K562 (cell line): ENCODE measurements at regions not wholly inside any gene's neighbourhood (a gene's known extent, or its start where the extent isn't known, plus 50 kb on each side); places are given as distances from the start of the nearest gene placed in this dataset.
A peak's percentile ranks its signal among the peaks of the same experiment; 100 is the strongest.

Experiments used
- ARNT ChIP-seq, 2 experiments: fragments of 450-650 bp; IDR thresholded peaks; 2 replicates each; pipeline ENCODE4 v1.6.1; 2016; ENCODE audit warnings: mild to moderate bottlenecking in 1 of 2
- BCLAF1 ChIP-seq, 2 experiments: fragments of 450-650 bp in 1 of 2; IDR thresholded peaks; 2 replicates each; pipeline ENCODE4 v1.6.1; 2011 to 2017; ENCODE audit warnings: low read depth in 2 of 2, antibody characterized with exemption in 1 of 2, borderline replicate concordance in 1 of 2, low read length in 1 of 2, mild to moderate bottlenecking in 1 of 2, mixed read lengths in 1 of 2; ENCODE audit not compliant: control insufficient read depth in 1 of 2
- BHLHE40 ChIP-seq: IDR thresholded peaks from 2 replicates; pipeline ENCODE4 v1.6.1; 2011; ENCODE audit warnings: low read length, improper control_type of control experiment
- BRD9 ChIP-seq: fragments of 450-650 bp; IDR thresholded peaks from 2 replicates; pipeline ENCODE4 v1.6.1; 2018; ENCODE audit warnings: low read depth; ENCODE audit not compliant: partially characterized antibody
- CC2D1A ChIP-seq: fragments of 450-650 bp; IDR thresholded peaks from 2 replicates; pipeline ENCODE4 v1.6.1; 2017; ENCODE audit warnings: mild to moderate bottlenecking
- CTBP1 ChIP-seq: fragments of 450-650 bp; IDR thresholded peaks from 2 replicates; pipeline ENCODE4 v1.6.1; 2016; ENCODE audit warnings: borderline replicate concordance
- E2F4 ChIP-seq: sonication (generic); formaldehyde crosslinking; IDR thresholded peaks from 2 replicates; pipeline ENCODE4 v1.8.0; 2022; ENCODE audit warnings: mild to moderate bottlenecking, low read depth, missing genetic modification reagents
- FOXP1 ChIP-seq: sonication (generic); formaldehyde crosslinking; IDR thresholded peaks from 2 replicates; pipeline ENCODE4 v1.8.0; 2022; ENCODE audit warnings: mild to moderate bottlenecking, missing genetic modification reagents
- HDAC2 ChIP-seq: fragments of 450-650 bp; IDR thresholded peaks from 2 replicates; pipeline ENCODE4 v1.6.1; 2016; ENCODE audit warnings: mild to moderate bottlenecking
- JUNB ChIP-seq: fragments of 450-650 bp; formaldehyde crosslinking; conservative IDR thresholded peaks from 2 replicates; pipeline ENCODE4 v1.4.0; 2020; ENCODE audit warnings: mild to moderate bottlenecking
- MBD2 ChIP-seq: sonication (generic); IDR thresholded peaks from 2 replicates; pipeline ENCODE4 v1.6.1; 2016; ENCODE audit warnings: low read depth, borderline replicate concordance
- NCOR1 ChIP-seq: fragments of 450-650 bp; IDR thresholded peaks from 2 replicates; pipeline ENCODE4 v1.6.1; 2016; ENCODE audit warnings: mild to moderate bottlenecking, moderate library complexity
- NONO ChIP-seq, 2 experiments: fragments of 200-400 bp in 1 of 2; fragments of 450-650 bp in 1 of 2; formaldehyde crosslinking in 1 of 2; IDR thresholded peaks; 2 replicates each; pipeline ENCODE4 v1.6.1; 2017; ENCODE audit warnings: low read depth in 2 of 2, mild to moderate bottlenecking in 2 of 2, moderate library complexity in 2 of 2, low read length in 1 of 2
- PYGO2 ChIP-seq: fragments of 450-650 bp; IDR thresholded peaks from 2 replicates; pipeline ENCODE4 v1.6.1; 2016; ENCODE audit warnings: mild to moderate bottlenecking, missing genetic modification characterization, moderate library complexity, missing compliant biosample characterization
- RUNX1 ChIP-seq: sonication (generic); IDR thresholded peaks from 2 replicates; pipeline ENCODE4 v1.6.1; 2016; ENCODE audit warnings: antibody characterized with exemption, low read depth
- SMAD4 ChIP-seq: fragments of 250-450 bp; sonication (Bioruptor Pico); conservative IDR thresholded peaks from 2 replicates; pipeline ENCODE4 v1.8.0; 2021; ENCODE audit warnings: inconsistent platforms, mild to moderate bottlenecking, moderate library complexity
- TAL1 ChIP-seq: fragments of 450-650 bp; IDR thresholded peaks from 2 replicates; pipeline ENCODE4 v1.6.1; 2016; ENCODE audit warnings: mild to moderate bottlenecking
- ZNF224 ChIP-seq: sonication (generic); formaldehyde crosslinking; IDR thresholded peaks from 2 replicates; pipeline ENCODE4 v1.8.0; 2022; ENCODE audit warnings: mild to moderate bottlenecking, missing genetic modification reagents
- ZNF384 ChIP-seq: IDR thresholded peaks from 2 replicates; pipeline ENCODE4 v1.6.1; 2012; ENCODE audit warnings: low read depth, low read length, improper control_type of control experiment
- ZNF766 ChIP-seq: fragments of 200-800 bp; sonication (Bioruptor generic); conservative IDR thresholded peaks from 2 replicates; pipeline ENCODE4 v1.6.1; 2016; ENCODE audit warnings: missing genetic modification characterization, missing compliant biosample characterization
- TF ChIP-seq, protein P1 (sequence below): fragments of 200-800 bp; sonication (Bioruptor generic); IDR thresholded peaks from 2 replicates; pipeline ENCODE4 v1.6.1; 2017; ENCODE audit warnings: missing genetic modification characterization, missing compliant biosample characterization
- TF ChIP-seq, protein P2 (sequence below): sonication (generic); formaldehyde crosslinking; IDR thresholded peaks from 2 replicates; pipeline ENCODE4 v1.8.0; 2022; ENCODE audit warnings: missing genetic modification reagents, mild to moderate bottlenecking, moderate library complexity, borderline replicate concordance

DNA sequence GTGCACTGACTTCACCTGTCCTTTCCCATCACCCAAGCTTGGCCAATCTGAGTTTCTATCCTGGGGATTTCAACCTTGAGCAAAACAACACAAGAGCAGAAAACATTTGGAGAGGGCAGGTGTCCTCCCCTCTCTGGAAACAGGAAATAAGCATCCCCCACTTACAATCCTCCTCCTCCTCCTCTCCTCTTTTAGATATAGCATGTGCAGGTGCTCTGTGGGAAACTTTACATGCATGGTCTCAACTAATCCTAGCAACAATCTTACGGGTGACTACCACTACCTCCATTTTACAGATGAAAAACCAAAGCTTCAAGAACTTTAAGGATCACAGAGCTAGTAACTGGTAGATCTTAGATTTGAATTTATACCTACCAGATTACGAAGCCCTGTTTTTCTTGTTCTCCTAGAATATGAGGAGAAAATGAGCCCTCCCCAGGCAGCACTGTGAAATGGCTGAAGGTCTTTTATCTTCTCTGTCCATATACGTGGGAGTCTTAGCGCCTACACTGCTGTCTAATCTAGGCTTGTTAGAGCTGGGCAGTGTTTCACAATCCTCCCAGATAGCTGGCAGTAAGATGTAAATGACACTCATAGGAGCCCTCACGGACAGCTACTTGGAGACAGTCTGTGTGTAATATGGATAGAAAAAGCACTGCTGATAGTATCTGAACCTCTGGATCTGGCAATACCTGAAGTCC lies 301.2 kb upstream of the PROK2 start (continued):
- TF ChIP-seq, protein P1, sequence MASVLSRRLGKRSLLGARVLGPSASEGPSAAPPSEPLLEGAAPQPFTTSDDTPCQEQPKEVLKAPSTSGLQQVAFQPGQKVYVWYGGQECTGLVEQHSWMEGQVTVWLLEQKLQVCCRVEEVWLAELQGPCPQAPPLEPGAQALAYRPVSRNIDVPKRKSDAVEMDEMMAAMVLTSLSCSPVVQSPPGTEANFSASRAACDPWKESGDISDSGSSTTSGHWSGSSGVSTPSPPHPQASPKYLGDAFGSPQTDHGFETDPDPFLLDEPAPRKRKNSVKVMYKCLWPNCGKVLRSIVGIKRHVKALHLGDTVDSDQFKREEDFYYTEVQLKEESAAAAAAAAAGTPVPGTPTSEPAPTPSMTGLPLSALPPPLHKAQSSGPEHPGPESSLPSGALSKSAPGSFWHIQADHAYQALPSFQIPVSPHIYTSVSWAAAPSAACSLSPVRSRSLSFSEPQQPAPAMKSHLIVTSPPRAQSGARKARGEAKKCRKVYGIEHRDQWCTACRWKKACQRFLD (CRISPR knock-in tag), result peak; percentile 56; the same call in 1 of the 2 replicates
- peak; percentile 97 for TF ChIP-seq TAL1
- TF ChIP-seq ZNF384, result 0 out of 2 replicates have a peak, but pooled peaks have one; percentile 35
- TF ChIP-seq ARNT (IDR thresholded peaks at IDR 0.05), result peak; percentile 74 to 86; a peak in 3 of 4 replicates
- peak; percentile 79; the same call in 1 of the 2 replicates for TF ChIP-seq ZNF766 (CRISPR knock-in tag)
- TF ChIP-seq JUNB (CRISPR knock-in tag), result no peak
- TF ChIP-seq MBD2, result peak; percentile 77; the same call in 1 of the 2 replicates
- TF ChIP-seq ZNF224, result no peak
- TF ChIP-seq RUNX1, result 0 out of 2 replicates have a peak, but pooled peaks have one; percentile 53
- peak in 1 of 2 experiments; percentile 71; a peak in 1 of 4 replicates for TF ChIP-seq NONO (IDR thresholded peaks at IDR 0.05; ENCODE audit: low read depth in 2 of 2, low read length in 1 of 2)
- peak; percentile 65; the same call in 1 of the 2 replicates for TF ChIP-seq BHLHE40
- no peak for TF ChIP-seq E2F4
- peak; percentile 85 for TF ChIP-seq CC2D1A
- TF ChIP-seq HDAC2, result 0 out of 2 replicates have a peak, but pooled peaks have one; percentile 70
- peak; percentile 89 for TF ChIP-seq SMAD4 (CRISPR knock-in tag)
- peak; percentile 87 for TF ChIP-seq CTBP1
- peak; percentile 69; the same call in 1 of the 2 replicates for TF ChIP-seq PYGO2 (tag)
- TF ChIP-seq BCLAF1 (IDR thresholded peaks at IDR 0.05; ENCODE audit: borderline replicate concordance in 1 of 2, control insufficient read depth in 1 of 2, low read depth in 2 of 2, low read length in 1 of 2), result 0 out of 4 replicates have a peak, but pooled peaks of 1 of the 2 experiments have one; percentile 71
- 0 out of 2 replicates have a peak, but pooled peaks have one; percentile 38 for TF ChIP-seq FOXP1 (CRISPR knock-in tag)
- peak; percentile 96 for TF ChIP-seq NCOR1
- TF ChIP-seq, protein P2, sequence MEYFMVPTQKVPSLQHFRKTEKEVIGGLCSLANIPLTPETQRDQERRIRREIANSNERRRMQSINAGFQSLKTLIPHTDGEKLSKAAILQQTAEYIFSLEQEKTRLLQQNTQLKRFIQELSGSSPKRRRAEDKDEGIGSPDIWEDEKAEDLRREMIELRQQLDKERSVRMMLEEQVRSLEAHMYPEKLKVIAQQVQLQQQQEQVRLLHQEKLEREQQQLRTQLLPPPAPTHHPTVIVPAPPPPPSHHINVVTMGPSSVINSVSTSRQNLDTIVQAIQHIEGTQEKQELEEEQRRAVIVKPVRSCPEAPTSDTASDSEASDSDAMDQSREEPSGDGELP (CRISPR knock-in tag), result 0 out of 2 replicates have a peak, but pooled peaks have one; percentile 26
- TF ChIP-seq BRD9, result peak; percentile 58
